Esophagus muscularis mucosa (tissue), 4 donors: ENCODE measurements at regions not wholly inside any gene's neighbourhood (a gene's known extent, or its start where the extent isn't known, plus 50 kb on each side); places are given as distances from the start of the nearest gene placed in this dataset.

Source experiments
- DNase-seq: peaks from one replicate; pipeline ENCODE4 v3.0.0-alpha.2; 2017; ENCODE audit errors: extremely low spot score
- H3K27ac ChIP-seq, 4 donors: fragments of 200-600 bp; sonication (generic); replicated peaks in 1 of 4; 1 replicate in 3 of 4; 2 replicates in 1 of 4; pipeline ENCODE4 v1.5.1; 2016 to 2019; ENCODE audit warnings: mild to moderate bottlenecking in 1 of 4
- H3K27me3 ChIP-seq, 4 donors: fragments of 200-600 bp; sonication (generic); one replicate each; pipeline versions ENCODE4 v1.5.1 to v1.6.0; 2016 to 2019
- H3K36me3 ChIP-seq, 4 donors: fragments of 200-600 bp; sonication (generic); one replicate each; pipeline ENCODE4 v1.5.1; 2016 to 2019
- H3K4me1 ChIP-seq, 4 donors: fragments of 200-600 bp; sonication (generic); one replicate each; pipeline ENCODE4 v1.5.1; 2016 to 2019
- H3K4me3 ChIP-seq, 4 donors: fragments of 200-600 bp; sonication (generic); 1 replicate in 2 of 4; 2 replicates in 2 of 4; pipeline ENCODE4 v1.5.1; 2016 to 2019; ENCODE audit warnings: mild to moderate bottlenecking in 4 of 4, moderate library complexity in 1 of 4
- H3K9me3 ChIP-seq, 4 donors: fragments of 200-600 bp; sonication (generic); 1 replicate in 3 of 4; 2 replicates in 1 of 4; pipeline ENCODE4 v1.5.1; 2016 to 2019
- CTCF ChIP-seq, 3 experiments: fragments of 200-600 bp in 2 of 3; fragments of 450-650 bp in 1 of 3; sonication (generic) in 2 of 3; IDR thresholded peaks; one replicate each; pipeline ENCODE4 v1.5.1; 2017 to 2019; ENCODE audit warnings: antibody characterized with exemption in 3 of 3, mild to moderate bottlenecking in 2 of 3, moderate library complexity in 1 of 3
- EP300 ChIP-seq: sonication (generic); formaldehyde crosslinking; IDR thresholded peaks from one replicate; pipeline ENCODE4 v1.6.1; 2017; ENCODE audit warnings: antibody characterized with exemption
- POLR2A ChIP-seq: fragments of 450-650 bp; IDR thresholded peaks from one replicate; pipeline ENCODE4 v1.6.1; 2017; ENCODE audit warnings: antibody characterized with exemption, moderate library complexity, mild to moderate bottlenecking, low read depth
- POLR2AphosphoS5 ChIP-seq, 2 donors: sonication (generic); formaldehyde crosslinking; IDR thresholded peaks; one replicate each; pipeline ENCODE4 v1.6.1; 2017; ENCODE audit warnings: antibody characterized with exemption in 2 of 2
- WGBS: methylation state at CpG from one replicate; pipeline ENCODE4 v1.1.5; 2018; 5-methylcytosine and 5-hydroxymethylcytosine counted together
- intact Hi-C: fragments of 100-400 bp; cut with DNase I; formaldehyde crosslinking; loops from one replicate; pipeline ENCODE4 v1.15.1; 2023

GRCh38 chr4:152007111-152007510 is 246.3 kb upstream of the GATB start:
- intact Hi-C loops, result no loop called here
- Histone ChIP-seq H3K36me3 (no peaks in the 10 kb centered on the region), H3K27me3 (peaks cover 0 to 5% (median 0%) of the 10 kb centered on the region in 4 donors), H3K9me3 (no peaks in the 10 kb centered on the region), H3K4me1 (peaks cover 5 to 17% (median 12%) of the 10 kb centered on the region in 4 donors), H3K27ac (no peak overlapping the region), H3K4me3 (no peak overlapping the region)
- TF ChIP-seq EP300, result no peak
- no peak for TF ChIP-seq POLR2A
- TF ChIP-seq CTCF (IDR thresholded peaks at IDR 0.05), result no peak
- no peak for TF ChIP-seq POLR2AphosphoS5 (IDR thresholded peaks at IDR 0.05)
- WGBS, result 93% methylated on average over 3 of the region's 3 CpGs
- DNase-seq, result no peak

GRCh38 chr4:152004801-152005200 is 244.0 kb upstream of the GATB start:
- Histone ChIP-seq H3K27me3 (peaks cover 0 to 5% (median 0%) of the 10 kb centered on the region in 4 donors), H3K27ac (no peak overlapping the region), H3K4me1 (peaks cover 0 to 2% (median 1%) of the 10 kb centered on the region in 4 donors), H3K4me3 (no peak overlapping the region), H3K36me3 (no peaks in the 10 kb centered on the region), H3K9me3 (no peaks in the 10 kb centered on the region)
- intact Hi-C loops, result no loop called here
- 77% methylated on average over 7 of the region's 7 CpGs for WGBS
- TF ChIP-seq EP300 (no peak), CTCF (IDR thresholded peaks at IDR 0.05) (no peak), POLR2AphosphoS5 (IDR thresholded peaks at IDR 0.05) (no peak), POLR2A (no peak)
- DNase-seq, result no peak

DNA sequence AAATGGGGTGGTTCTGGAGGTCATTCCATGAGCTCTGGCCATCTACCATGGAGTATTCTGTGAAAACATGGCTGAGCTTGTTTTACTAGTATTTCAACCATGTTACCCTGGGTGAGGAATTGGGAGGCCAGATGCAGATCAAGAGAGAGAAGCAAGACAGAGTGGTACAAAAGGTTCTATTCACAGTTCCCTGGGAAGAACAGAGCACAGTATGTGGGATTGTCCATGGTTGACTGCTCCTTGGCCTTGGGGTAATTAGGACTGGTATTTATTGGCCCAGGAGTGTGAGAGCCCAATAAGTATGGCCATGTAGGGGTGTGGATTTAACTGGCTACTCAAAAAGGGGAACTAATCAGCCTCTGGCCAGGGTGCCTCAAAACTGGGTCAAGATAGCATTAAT is 239.7 kb upstream of the GATB start:
- no peaks in the 10 kb centered on the region for H3K4me1 ChIP-seq
- no peak overlapping the region for H3K4me3 ChIP-seq
- no peaks in the 10 kb centered on the region for H3K36me3 ChIP-seq
- H3K9me3 ChIP-seq, result no peaks in the 10 kb centered on the region
- no peak for DNase-seq
- TF ChIP-seq POLR2AphosphoS5 (IDR thresholded peaks at IDR 0.05), result no peak
- no peak for TF ChIP-seq POLR2A
- TF ChIP-seq EP300, result no peak
- no peak for TF ChIP-seq CTCF (IDR thresholded peaks at IDR 0.05)
- no peak overlapping the region for H3K27ac ChIP-seq
- intact Hi-C loops, result no loop called here
- peaks cover 0 to 5% (median 0%) of the 10 kb centered on the region in 4 donors for H3K27me3 ChIP-seq

DNA sequence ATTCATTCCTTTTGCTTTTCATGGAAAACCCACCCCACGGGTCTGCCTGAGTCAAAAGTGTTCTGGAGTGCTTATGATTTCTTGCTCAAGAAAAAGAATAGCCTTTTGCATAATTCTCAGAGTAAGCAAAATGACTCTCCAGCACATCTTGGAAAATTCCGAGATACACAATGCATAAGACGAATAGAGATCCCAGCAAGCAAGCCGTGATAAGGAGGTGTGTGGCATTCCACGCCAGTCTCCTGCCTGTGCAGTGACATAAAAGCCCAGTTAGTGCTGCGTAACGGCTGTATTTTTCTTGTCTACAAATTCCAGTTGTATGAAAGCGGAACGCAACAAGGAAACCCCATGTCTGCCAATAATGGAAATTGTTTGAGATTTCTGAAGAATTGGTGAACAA is 237.9 kb upstream of the GATB start:
- Histone ChIP-seq H3K4me3 (no peak overlapping the region), H3K4me1 (no peaks in the 10 kb centered on the region), H3K27me3 (peaks cover 0 to 5% (median 0%) of the 10 kb centered on the region in 4 donors), H3K36me3 (no peaks in the 10 kb centered on the region), H3K27ac (no peak overlapping the region), H3K9me3 (no peaks in the 10 kb centered on the region)
- no peak for DNase-seq
- TF ChIP-seq CTCF (IDR thresholded peaks at IDR 0.05) (no peak), POLR2A (no peak), POLR2AphosphoS5 (IDR thresholded peaks at IDR 0.05) (no peak), EP300 (no peak)
- intact Hi-C loops, result no loop called here
- WGBS, result 94% methylated on average over 9 of the region's 9 CpGs

- no peaks in the 10 kb centered on the region for H3K27me3 ChIP-seq
- no peaks in the 10 kb centered on the region for H3K9me3 ChIP-seq
- H3K4me3 ChIP-seq, result no peak overlapping the region
- TF ChIP-seq POLR2A, result no peak
- TF ChIP-seq POLR2AphosphoS5 (IDR thresholded peaks at IDR 0.05), result no peak
- no peak for TF ChIP-seq CTCF (IDR thresholded peaks at IDR 0.05)
- TF ChIP-seq EP300, result no peak
- peaks cover 1 to 4% (median 2%) of the 10 kb centered on the region in 4 donors for H3K4me1 ChIP-seq
- WGBS, result 88% methylated on average over 1 of the region's 2 CpGs
- intact Hi-C loops, result no loop called here
- H3K27ac ChIP-seq, result no peak overlapping the region
- no peaks in the 10 kb centered on the region for H3K36me3 ChIP-seq
- no peak for DNase-seq
These were observed 236.7 kb upstream of the GATB start for GRCh38 chr4:151997461-151997860.
